Lung (tissue), 11 donors: ENCODE measurements at regions not wholly inside any gene's neighbourhood (a gene's known extent, or its start where the extent isn't known, plus 50 kb on each side); places are given as distances from the start of the nearest gene placed in this dataset.

Source experiments
- ATAC-seq: fragments of 200-7000 bp; cut with Tn5 transposase; one replicate; pipeline ENCODE4 v1.9.1; 2020; ENCODE audit warnings: moderate number of reproducible peaks; ENCODE audit not compliant: insufficient read depth, low FRiP score
- DNase-seq, 3 donors: peaks; one replicate each; pipeline ENCODE4 v3.0.0-alpha.2; 2013 to 2017
- H3K27ac ChIP-seq, 2 donors: one replicate each; pipeline ENCODE4 v1.5.1; 2013; ENCODE audit warnings: mild to moderate bottlenecking in 2 of 2, moderate library complexity in 2 of 2, control low read depth in 1 of 2, inconsistent platforms in 1 of 2, low read depth in 1 of 2, low read length in 1 of 2
- H3K27me3 ChIP-seq, 3 donors: one replicate each; pipeline ENCODE4 v1.5.1; 2013; ENCODE audit warnings: low read length in 2 of 3; ENCODE audit not compliant: control insufficient read depth in 3 of 3, insufficient read depth in 3 of 3
- H3K36me3 ChIP-seq, 4 donors: one replicate each; pipeline ENCODE4 v1.5.1; 2013; ENCODE audit warnings: low read length in 4 of 4, mild to moderate bottlenecking in 1 of 4, moderate library complexity in 1 of 4; ENCODE audit not compliant: control insufficient read depth in 4 of 4, insufficient read depth in 4 of 4
- H3K4me1 ChIP-seq, 5 donors: one replicate each; pipeline ENCODE4 v1.5.1; 2013; ENCODE audit warnings: low read length in 5 of 5, mild to moderate bottlenecking in 2 of 5, moderate library complexity in 1 of 5; ENCODE audit not compliant: control insufficient read depth in 5 of 5, insufficient read depth in 5 of 5
- H3K4me3 ChIP-seq: one replicate; pipeline ENCODE4 v1.5.1; 2013; ENCODE audit warnings: mild to moderate bottlenecking, control low read depth, moderate library complexity
- H3K9ac ChIP-seq, 2 donors: one replicate each; pipeline ENCODE4 v1.5.1; 2013; ENCODE audit warnings: low read length in 2 of 2, control low read depth in 1 of 2; ENCODE audit not compliant: insufficient read depth in 1 of 2
- H3K9me3 ChIP-seq, 4 donors: one replicate each; pipeline ENCODE4 v1.5.1; 2013; ENCODE audit warnings: low read length in 3 of 4, mild to moderate bottlenecking in 1 of 4, moderate library complexity in 1 of 4; ENCODE audit not compliant: control insufficient read depth in 4 of 4, insufficient read depth in 3 of 4
- WGBS, 2 donors: extraction: QIAGEN DNeasy Blood & Tissue Kit; methylation state at CpG; one replicate each; pipeline ENCODE4 v1.1.7; 2013; 5-methylcytosine and 5-hydroxymethylcytosine counted together
- TF ChIP-seq, protein P1 (sequence below): IDR thresholded peaks from 2 replicates; pipeline ENCODE4 v1.5.1; 2012; ENCODE audit warnings: mild to moderate bottlenecking; ENCODE audit errors: control extremely low read depth, extremely low read depth
- donor health status: control.
- donor health status: control.
- donor health status: Bipolar disorder and iron deficiency.
- donor health status: healthy.
- donor health status: DM: yes; HTN: yes; CAD: no.

- WGBS, 2 donors: 5 to 10% methylated on average over 6 of the region's 6 CpGs
- no peak overlapping the region for H3K4me3 ChIP-seq
- no peak overlapping the region for H3K9ac ChIP-seq
- TF ChIP-seq, protein P1, sequence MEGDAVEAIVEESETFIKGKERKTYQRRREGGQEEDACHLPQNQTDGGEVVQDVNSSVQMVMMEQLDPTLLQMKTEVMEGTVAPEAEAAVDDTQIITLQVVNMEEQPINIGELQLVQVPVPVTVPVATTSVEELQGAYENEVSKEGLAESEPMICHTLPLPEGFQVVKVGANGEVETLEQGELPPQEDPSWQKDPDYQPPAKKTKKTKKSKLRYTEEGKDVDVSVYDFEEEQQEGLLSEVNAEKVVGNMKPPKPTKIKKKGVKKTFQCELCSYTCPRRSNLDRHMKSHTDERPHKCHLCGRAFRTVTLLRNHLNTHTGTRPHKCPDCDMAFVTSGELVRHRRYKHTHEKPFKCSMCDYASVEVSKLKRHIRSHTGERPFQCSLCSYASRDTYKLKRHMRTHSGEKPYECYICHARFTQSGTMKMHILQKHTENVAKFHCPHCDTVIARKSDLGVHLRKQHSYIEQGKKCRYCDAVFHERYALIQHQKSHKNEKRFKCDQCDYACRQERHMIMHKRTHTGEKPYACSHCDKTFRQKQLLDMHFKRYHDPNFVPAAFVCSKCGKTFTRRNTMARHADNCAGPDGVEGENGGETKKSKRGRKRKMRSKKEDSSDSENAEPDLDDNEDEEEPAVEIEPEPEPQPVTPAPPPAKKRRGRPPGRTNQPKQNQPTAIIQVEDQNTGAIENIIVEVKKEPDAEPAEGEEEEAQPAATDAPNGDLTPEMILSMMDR: no peak
- H3K27me3 ChIP-seq: no peaks in the 10 kb centered on the region
- H3K4me1 ChIP-seq: no peaks in the 10 kb centered on the region
- ATAC-seq (no peak), DNase-seq (peak in 1 of 3 donors; percentile 35)
- no peaks in the 10 kb centered on the region for H3K9me3 ChIP-seq
- no peaks in the 10 kb centered on the region for H3K36me3 ChIP-seq
- H3K27ac ChIP-seq: no peak overlapping the region
Observed at GRCh38 chr4:188428935-188429334, 289.7 kb downstream of the TRIML1 start.

- Histone ChIP-seq H3K36me3 (no peaks in the 10 kb centered on the region), H3K27ac (no peak overlapping the region), H3K27me3 (no peaks in the 10 kb centered on the region), H3K4me3 (no peak overlapping the region), H3K4me1 (no peaks in the 10 kb centered on the region), H3K9me3 (no peaks in the 10 kb centered on the region), H3K9ac (no peak overlapping the region)
- WGBS, 2 donors: 65 to 79% methylated on average over 5 of the region's 5 CpGs
- ATAC-seq (no peak), DNase-seq (no peak)
- TF ChIP-seq, protein P1: no peak
Observed at GRCh38 chr4:188429965-188430364, 290.7 kb downstream of the TRIML1 start.

GRCh38 chr4:188430384-188430783 lies 291.1 kb downstream of the TRIML1 start:
- Histone ChIP-seq H3K27ac (no peak overlapping the region), H3K4me1 (no peaks in the 10 kb centered on the region), H3K36me3 (no peaks in the 10 kb centered on the region), H3K9me3 (no peaks in the 10 kb centered on the region), H3K4me3 (no peak overlapping the region), H3K27me3 (no peaks in the 10 kb centered on the region), H3K9ac (no peak overlapping the region)
- TF ChIP-seq, protein P1: no peak
- DNase-seq (peak in 1 of 3 donors; percentile 13), ATAC-seq (no peak)
- WGBS, 2 donors: 17 to 35% methylated on average over 2 of the region's 2 CpGs

DNA sequence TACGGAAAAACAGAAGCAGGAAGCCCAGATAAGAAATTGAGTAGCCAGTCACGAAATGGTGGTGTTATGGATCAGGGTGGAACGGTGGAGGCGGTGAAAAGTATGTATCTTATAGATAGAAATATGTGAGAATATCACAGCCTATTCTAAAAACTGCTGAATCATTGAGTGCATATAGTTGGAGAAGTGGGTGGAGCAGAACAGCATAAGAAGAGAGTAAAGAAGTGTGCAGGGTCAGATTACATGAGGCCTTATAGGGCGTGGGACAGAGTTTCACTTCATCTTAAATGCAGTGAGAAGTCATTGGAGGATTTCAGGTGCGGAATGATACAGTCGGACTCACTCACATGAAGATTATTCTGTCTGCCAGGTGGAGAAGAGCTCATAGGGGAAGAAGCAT lies 293.1 kb downstream of the TRIML1 start:
- Histone ChIP-seq H3K27me3 (no peaks in the 10 kb centered on the region), H3K9me3 (no peaks in the 10 kb centered on the region), H3K4me1 (no peaks in the 10 kb centered on the region), H3K27ac (no peak overlapping the region), H3K9ac (no peak overlapping the region), H3K36me3 (no peaks in the 10 kb centered on the region), H3K4me3 (no peak overlapping the region)
- TF ChIP-seq, protein P1: no peak
- 81 to 85% methylated on average over 7 of the region's 7 CpGs for WGBS, 2 donors
- no peak for DNase-seq
- no peak for ATAC-seq
